Islet precursor cell (in vitro differentiated cells): ENCODE measurements at regions not wholly inside any gene's neighbourhood (a gene's known extent, or its start where the extent isn't known, plus 50 kb on each side); places are given as distances from the start of the nearest gene placed in this dataset.

ENCODE experiments used
- DNase-seq: peaks from one replicate; pipeline ENCODE4 v3.0.0-alpha.2; 2018

DNA sequence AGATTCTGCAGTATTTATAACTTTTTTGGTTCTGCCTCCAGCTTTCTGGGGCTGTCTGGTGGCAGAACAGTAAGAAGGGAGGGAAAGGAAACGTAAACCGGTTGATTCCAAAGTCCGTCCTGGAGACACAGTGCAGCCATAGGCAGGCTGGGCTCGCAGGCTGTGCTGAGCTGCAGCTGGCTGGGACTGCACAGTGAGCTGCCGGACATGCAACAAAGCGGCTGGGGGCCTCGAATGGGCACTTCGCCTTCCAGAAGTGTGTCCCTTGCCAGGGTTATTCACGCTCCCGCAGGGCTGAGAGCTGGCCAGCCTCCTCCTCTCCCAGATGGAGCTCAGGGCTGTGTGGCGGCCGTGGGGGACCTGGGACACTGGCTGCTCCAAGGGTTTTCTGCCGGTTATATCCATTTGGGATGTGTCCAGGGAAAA is 78.1 kb upstream of the CD93 start:
- DNase-seq: peak; percentile 32

DNA sequence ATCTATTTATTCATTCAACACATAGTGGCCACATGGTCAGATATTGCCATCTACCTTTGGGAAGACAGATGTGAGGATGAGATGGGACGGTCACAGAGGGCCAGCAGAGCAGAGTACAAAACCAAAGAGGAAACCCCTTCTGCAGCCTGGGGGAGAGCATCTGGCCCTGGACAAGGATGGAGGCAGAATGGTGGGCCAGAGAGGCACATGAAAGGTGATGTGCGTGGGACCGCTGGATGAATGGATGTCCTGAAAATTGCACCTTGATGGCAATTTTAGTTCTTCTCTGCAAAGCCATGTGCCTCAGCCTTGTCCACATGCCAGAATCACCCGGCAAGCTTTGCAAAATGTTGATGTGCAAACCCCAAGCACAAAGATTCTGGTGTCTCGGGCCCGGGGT is 77.4 kb upstream of the CD93 start:
- peak; percentile 14 for DNase-seq

DNA sequence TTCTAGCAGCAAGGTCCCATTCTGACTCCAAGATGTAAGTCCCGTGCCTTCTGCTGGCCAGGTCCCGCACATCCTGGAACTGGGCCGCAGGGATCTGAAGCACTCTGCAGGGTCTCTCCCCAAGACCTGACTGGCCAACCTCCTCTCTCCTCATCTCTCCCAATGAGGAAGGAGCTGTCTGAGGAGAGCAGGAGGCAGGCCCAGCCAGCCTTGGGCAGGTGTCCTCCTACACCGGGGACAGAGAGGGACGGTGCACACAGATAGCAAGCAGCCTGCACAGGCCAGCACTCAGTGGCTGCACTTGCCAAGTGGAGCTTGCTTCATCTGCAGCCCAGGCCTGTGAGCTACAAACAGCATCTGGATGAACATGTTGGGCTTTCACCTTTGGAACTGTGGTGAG is 76.8 kb upstream of the CD93 start:
- DNase-seq: peak; percentile 40

DNA sequence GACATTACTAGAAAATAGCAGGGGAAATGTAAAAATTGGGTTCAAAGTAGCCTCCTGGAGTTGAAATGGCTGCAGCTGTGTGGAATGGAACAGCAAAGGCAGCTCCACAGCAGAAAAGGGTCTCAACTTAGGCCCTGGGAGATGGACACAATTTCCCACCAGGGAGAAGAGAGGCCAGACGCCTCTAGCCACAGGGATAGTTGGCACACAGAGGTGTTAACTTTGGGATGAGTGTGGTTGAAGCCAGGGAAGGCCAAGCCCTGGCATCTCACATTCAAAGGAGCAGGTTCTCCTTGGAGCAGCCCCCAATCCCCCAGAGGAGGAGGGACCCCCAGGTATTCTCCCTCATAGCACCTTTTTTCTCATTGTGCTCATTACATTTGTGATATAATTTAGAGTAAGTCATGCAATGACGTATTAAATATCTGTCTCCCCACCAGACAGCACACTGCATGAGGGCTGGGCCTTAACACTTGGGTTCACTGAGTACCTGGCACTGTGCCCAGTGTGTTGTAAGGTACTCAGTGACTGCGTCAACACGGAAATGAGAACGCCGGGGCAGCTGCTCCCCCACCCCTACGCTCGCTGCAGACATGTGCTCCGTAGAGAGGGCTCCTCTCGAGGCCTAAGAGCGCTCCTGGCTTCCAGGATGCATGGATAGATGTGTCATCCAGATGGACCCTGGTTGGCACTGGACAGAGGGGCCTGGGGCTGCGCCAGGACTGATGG is 76.0 kb upstream of the CD93 start:
- DNase-seq: no peak

DNA sequence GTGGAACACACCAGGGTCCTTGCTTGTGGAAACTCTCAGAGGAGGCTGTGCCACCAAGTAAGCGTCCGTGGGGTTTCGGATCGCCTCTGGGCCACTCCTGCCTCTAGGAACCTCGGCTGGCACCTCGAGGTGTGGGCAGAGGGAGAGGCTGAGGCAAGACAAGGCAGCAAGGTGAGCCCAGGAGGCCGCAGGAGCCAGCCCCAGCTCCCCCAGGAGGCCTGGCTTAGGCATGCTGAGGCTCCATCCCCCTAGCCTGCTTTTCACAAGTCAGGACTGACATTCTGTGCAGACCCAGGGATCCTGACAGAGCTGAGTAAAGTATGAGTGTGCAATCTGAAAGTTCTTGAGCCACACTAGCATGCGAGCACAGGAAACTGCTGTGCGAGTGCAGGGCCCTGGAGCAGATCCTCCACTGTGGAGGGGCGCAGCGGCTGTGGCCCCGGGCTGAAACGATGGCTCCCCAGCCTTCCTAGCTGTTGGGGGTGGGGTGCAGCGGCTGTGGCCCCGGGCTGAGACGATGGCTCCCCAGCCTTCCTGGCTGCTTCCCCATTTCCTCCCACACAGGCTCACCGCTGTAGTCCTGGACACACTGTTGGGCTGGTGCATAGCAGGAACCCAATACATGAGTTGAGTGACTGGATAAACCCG is 75.2 kb upstream of the CD93 start:
- DNase-seq: peak; percentile 47

DNA sequence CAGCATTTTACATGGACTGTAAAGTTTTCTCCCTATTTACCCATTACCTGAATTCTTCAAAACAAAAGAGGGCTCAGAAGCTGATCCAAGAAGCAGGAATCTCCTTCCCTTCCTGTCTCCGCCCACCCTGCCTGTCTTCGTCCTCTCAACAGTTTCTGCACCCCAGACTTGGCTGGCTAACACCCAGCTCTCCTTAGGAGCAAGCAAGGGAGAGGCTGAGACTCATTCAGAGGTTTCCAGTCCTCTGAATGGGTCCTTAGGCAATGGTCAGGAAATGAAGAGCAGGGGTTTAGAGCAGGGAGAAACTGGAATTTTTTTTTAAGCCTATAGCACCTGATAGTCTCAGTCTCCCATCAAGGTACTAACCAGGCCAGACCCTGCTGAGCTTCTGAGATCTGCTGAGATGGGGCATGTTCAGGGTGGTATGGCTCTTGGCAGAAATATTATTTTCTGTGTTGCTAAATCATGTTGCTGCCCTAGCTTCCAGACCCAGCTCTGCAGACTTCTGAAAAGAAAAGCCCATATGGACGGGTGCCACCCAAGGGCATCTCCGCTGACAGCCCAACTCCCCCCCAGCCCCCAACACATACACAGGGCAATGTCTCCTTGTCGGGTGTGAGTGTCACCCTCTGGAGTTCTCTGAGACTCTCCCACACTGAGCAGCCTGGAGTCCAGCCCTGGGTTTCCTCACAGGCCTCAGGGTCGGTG is 74.6 kb upstream of the CD93 start:
- peak; percentile 29 for DNase-seq

DNA sequence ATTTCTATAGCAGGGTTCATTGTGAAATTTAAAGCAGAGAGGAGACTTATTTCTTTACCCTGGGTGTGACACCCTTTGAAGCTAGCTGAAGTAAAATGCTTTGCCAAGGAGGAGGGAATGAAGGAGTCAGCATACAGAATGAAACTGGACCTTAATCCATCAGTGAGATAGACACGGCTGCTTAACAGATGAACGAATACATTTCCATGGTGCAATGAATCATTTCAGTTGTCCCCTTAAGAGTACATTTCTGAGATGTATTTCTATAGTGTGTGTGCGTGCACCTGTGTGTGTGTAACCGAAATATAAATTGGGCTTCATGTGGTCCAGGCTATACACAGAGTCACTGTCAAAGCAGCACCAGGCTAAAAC is 73.8 kb upstream of the CD93 start:
- DNase-seq: no peak

DNA sequence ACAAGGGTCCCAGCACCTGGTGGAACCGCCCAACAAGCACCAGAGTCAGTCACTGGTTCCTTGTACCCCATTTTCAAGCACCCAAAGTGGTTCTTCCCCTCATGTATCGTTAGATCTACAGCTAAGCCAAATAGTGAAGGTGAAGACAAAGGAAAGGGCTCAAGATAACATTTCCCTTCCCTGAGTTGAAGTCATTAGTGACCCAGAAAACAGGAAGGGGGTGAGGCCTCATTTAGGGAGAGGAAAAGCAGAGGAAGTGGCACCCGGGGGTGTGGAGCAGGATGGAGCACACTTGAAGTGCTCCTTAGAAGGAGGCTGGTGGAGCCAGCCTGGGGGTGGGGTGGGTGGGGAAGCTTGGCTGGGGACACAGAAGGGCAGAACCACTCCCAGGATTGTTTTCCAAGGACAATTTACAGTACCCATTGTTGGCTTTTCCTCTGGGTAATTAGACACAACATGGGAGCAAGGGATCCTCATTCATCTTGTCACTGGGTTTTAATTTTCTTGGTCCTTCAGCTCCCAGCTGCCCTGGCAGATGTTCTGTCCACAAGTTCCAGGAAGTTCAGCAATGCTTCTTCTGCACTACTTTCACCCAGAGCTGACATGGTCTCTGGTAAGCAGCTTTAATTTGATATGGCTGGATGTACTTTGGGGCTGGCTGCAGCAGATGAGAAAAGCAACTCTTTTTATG is 73.3 kb upstream of the CD93 start:
- no peak for DNase-seq

DNA sequence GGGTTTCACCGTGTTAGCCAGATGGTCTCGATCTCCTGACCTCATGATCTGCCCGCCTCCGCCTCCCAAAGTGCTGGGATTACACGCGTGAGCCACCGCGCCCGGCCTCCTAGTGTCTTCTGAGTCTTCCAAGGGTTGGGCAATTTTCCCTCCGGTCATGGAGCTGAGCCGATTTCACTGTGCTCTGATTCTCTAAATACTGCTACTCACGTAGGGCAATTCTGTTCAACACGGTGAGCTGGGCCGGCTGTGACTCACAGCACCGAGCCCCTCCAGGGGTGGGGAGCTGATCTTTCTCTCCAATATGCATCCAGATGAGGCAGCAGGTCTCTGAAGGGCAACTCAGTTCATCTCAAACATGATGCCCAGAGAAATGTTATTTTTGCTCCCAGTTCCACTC is 71.6 kb upstream of the CD93 start:
- DNase-seq: peak; percentile 52

DNA sequence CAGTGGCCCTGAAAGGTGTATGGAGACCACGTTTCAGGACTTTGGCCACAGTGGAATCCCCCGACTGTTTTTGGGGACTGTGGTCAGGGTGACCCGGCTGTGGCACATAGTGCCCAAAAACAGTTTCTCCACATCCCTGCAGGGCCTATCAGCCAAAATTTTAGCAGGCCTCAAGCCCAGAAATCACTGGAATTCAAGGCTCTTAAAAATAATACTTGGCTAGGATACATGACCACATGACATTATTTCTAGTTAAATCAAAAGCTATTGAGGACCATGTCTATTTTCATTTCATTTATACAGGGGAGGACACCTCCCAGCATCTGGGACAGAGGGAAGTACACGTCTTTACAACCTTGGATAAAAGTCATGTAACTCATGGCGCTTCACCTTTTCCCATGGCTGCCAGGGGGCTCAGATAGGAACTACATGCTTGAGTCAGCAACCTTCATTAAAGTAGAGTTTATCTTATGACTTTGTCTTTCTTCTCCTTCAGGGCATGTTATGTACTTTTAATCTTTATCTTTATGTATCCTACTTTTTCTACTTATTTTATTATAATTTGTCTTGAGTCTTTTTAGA is 70.8 kb upstream of the CD93 start:
- no peak for DNase-seq

DNA sequence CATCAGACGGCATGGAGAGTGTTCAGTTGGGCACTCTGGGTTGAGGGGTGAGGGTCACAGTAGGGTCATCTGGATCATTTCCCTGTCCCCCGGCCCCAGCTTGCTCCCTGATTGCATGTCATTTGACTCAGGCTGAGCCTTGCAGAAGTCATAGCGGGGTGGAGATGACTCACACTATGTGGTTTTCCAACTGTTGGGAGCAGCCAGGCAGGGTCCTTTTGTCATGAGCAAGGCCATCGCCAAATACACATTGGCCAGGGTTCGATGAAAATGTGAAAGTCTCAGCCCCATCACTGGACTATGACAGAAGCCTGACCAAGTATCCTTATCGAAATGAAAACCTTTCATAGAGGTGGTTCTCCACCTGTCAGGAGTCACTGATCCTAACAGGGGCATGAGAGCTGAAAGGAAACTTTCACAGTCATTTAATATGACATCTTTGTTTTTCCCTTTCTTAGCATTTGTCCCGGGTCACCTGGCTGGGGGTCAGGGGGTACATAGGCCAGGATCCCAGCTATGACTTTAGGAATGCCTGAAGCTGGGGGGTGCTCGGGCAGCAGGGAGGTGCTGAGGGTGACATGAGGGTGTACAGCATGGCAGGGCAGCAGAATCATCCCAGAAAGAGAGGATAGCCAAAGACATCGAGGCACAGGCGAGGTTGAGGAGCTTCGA is 70.2 kb upstream of the CD93 start:
- DNase-seq: peak; percentile 60

DNA sequence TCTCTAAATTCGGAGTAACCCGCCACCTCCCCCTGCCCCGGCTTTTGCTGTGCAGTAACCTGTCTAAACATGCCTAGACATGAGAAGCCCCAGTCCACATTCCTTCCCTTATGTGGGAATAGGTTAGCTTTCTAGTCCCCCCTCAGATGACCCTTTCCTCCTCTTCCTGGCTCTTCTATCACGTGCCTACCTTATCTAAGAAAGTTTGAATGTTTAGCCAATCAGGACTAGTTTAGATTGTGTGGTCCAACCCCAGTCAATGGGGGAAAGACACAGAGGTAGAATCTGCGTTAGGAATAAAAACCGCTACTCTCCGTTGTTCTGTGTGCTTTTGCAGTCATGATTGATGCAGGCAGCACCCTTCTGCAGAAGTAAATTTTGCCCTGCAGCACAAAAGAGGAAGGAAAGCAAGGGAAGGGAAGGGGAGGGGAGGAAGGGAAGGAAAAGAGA is 69.0 kb upstream of the CD93 start:
- peak; percentile 53 for DNase-seq

DNA sequence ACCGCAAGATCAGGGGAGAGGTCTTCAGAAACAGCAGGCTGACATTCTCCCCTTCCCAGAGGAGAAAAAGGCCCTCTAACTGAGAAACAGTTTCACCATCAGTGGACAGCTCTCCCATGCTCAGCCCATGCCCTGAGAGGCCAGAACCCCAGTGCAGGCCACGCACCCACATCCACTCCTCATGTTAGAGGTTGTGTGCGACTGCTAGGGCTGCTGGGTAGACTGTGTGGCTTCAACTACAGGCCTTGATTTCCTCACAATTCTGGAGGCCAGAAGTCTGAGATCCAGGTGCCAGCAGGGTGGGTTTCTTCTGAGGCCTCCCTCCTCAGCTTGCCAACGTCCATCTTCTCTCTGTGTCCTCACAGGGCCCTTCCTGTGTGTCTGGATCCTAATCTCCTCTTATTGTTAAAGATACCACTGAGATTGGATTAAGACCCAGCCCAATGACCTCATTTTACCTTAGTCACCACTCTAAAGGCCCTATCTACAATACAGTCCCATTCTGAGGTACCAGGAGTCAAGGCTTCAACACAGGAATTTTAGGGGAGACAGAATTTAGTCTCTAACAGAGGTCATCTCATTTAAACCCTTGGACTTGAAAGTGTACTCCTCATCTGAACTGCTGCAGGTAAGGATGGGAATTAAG is 67.7 kb upstream of the CD93 start:
- DNase-seq: peak; percentile 21

DNA sequence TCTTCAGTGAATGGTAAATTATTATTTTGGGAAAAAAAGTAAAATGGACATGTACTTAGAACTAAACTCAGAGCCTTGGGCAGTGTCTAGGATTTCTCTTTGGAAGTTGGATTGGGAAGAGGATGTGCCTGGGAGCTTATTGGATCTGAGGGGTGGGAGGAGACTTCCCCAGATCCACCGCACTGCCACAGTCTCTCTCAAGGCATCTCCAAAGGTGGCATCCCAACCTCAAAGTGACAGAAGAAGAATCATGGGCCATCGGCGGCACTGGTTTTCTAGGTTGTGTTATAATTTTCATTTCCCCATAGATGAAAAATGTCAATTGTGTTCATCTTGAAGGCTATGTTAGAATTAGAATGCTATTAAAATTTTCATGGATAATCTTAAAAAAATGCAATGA is 66.8 kb upstream of the CD93 start:
- no peak for DNase-seq

DNA sequence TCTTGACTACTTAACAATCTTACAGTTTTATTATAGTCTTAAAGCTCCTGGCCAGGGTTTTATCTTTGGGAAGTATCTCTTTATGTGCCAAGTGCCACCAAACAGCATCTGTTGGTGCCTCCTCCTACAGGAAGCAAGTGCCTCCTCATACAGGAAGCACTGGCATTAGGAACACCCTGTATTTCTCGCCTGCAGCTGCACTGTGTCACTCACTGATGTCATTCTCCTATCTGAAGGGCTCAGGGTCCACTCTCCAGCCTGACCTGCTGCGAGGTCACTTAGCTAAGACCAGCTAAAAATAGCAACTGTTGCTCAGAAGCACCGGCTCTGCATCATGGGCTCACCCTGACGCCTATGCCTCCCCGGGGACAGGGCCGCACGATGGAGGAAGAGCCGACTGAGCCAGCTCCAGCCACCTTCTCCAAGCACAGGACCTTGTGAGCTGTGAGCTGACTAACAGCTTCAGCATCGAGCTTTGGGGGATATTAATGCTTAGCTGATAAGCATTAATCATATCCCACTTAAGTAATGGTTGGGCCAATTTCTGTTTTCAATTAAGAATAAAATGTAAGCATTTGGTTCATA is 66.3 kb upstream of the CD93 start:
- peak; percentile 72 for DNase-seq

DNA sequence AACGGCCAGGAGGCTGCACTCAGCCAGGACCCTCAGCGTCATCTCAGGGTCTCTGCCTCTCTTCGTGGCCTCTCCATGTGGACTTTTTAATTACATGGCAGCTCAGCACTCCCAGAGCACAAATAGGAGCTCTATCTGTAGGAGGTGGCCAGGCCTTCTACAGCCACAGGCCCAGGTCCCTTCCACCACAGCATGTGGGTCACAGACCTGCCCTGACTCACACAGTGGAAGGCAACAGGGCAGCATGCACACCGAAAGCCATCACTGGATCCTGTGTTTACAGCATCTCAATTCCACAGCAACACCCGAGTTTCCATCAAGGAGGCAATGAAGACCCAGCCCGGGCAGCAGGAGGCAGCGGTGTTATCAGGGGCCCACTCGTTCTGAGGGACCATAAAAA is 65.8 kb upstream of the CD93 start:
- DNase-seq: peak; percentile 47

DNA sequence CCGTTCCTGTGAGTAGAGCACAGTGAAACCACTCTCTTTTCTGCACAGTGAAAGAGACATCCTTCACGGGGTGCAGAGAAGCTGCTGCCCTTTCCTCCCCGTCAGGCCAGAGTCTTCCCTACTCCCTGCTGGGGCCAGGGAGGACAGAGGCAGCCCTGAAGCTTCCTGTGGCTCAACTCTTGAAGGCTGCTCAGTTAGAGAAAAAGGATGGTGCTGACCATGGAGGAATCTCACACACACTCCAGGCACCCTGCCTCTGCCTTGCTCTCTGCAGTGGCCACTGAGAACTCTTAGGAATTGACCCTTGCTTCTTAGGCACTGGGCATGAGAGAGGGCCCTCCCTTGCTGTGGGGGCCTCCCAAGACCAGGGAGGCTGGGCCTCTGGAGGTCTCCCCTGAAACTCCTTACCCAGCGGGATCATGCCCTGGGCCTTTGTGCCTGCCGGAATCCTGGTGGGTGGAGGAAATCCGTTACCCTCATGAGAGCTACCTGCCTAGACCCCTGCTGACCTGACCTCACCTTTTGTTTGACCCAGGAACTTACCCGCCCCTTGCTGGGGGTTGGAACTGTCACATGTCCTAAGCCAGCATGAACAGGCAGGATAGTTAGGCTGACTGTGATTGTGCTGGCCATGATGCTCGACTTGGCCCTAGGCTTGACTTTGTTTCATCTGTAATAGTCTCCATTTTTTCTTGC is 65.0 kb upstream of the CD93 start:
- peak; percentile 33 for DNase-seq

DNA sequence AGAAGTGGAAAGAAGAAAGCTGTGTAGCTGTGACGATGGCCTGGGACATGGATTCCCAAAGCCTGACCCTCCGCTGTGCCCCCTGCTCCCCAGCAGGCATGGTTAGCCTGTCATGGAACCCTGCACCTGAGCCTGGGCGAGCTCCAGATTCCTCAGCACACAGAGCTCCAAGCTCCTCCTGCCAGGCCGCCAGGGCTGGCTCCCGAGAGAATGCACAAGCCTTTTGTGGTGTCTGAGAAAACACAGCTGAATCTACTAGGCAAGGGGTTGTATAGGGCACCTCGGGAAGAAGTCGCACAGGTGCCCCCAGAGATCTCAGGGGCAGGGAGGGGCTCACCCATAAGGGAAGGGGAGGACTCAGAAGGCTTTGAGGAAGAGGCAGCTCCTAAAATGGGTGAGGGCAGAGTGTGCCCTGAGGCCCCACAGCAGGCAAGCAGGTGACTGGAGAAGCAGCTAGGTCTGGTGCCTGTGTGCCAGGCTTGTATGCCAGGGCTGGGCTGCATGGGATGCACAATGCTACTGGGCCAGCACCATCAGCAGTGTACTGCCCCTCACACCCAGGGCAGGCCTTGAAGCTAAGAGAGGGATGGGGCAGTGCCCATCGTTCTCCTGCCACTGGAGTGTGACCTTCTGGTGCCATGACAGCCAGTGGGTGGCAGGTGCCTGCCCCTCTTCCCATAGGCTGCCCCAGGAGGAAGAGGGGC is 64.3 kb upstream of the CD93 start:
- DNase-seq: peak; percentile 29

DNA sequence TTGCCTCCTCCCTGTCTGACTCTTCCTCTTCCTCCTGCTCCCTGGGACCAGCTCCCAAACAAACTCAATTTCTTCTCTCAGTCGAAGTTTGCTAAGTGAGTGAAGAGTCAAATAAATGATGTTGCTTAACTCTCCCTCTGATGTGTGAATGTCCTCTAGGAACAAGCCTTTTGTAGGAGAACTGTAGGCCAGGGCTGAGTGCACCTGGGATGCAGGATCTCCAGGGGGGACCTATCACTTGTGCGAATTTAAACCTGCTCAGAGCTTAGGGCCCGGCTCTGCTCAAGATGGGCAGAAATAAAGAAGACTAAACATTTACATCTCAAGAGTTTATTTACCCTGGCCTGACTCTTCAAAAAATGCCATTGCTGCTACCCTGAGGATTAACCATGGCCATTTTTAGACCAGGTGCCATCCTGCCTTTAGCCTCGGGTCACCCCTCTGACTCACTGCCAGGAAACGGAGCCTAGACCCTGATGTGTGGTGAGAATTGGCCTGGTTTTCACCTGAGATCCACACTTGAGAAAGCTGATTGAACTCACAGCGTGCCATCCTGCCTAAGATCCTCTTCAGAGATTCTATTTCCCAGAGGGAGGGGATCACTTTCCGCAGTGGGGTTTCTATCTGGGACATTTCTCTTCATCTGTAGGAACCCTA is 63.6 kb upstream of the CD93 start:
- peak; percentile 22 for DNase-seq
